PC-9 (cell line): ENCODE measurements at regions not wholly inside any gene's neighbourhood (a gene's known extent, or its start where the extent isn't known, plus 50 kb on each side); places are given as distances from the start of the nearest gene placed in this dataset.

Source experiments
- BruUV-seq: library from RNA; stranded (reverse); fragments of 400-500 nt; replicated peaks from 2 replicates; lab custom pipeline; 2021; lab: Mats Ljungman, UMichigan
- CTCF ChIA-PET: fragments of 300-600 bp; sonication (Branson Sonifier 250); formaldehyde crosslinking; loops from one replicate; lab custom pipeline; 2022; ENCODE audit warnings: antibody characterized with exemption; lab: Charles Lee
- POLR2A ChIA-PET: fragments of 300-600 bp; sonication (Branson Sonifier 250); formaldehyde crosslinking; loops from one replicate; lab custom pipeline; 2022; ENCODE audit warnings: antibody characterized with exemption; ENCODE audit not compliant: unreplicated experiment; lab: Charles Lee
- DNase-seq, 2 experiments: peaks; one replicate each; pipeline versions ENCODE4 v3.0.0 to v3.0.0-alpha.2; 2015 to 2022; ENCODE audit warnings: mixed read lengths in 1 of 2
- H2AFZ ChIP-seq: fragments of 200-600 bp; sonication (generic); 2 replicates; pipeline ENCODE4 v1.8.1; 2017; ENCODE audit warnings: antibody characterized with exemption
- H3F3A ChIP-seq: fragments of 200-600 bp; sonication (generic); 2 replicates; pipeline ENCODE4 v1.8.1; 2017; ENCODE audit warnings: antibody characterized with exemption, mild to moderate bottlenecking, low read depth; ENCODE audit not compliant: insufficient read depth
- H3K27ac ChIP-seq: fragments of 200-600 bp; sonication (generic); 2 replicates; pipeline ENCODE4 v1.6.1; 2016; ENCODE audit warnings: mixed run types
- H3K27me3 ChIP-seq: fragments of 200-600 bp; sonication (generic); 2 replicates; pipeline ENCODE4 v1.6.1; 2016; ENCODE audit warnings: low read depth, mixed run types; ENCODE audit not compliant: insufficient read depth
- H3K36me3 ChIP-seq: fragments of 200-600 bp; sonication (generic); 2 replicates; pipeline ENCODE4 v1.6.1; 2016; ENCODE audit warnings: low read depth, mixed run types
- H3K4me1 ChIP-seq: fragments of 200-600 bp; sonication (generic); replicated peaks from 2 replicates; pipeline ENCODE4 v1.6.1; 2016; ENCODE audit warnings: mixed run types; ENCODE audit not compliant: insufficient read depth
- H3K4me2 ChIP-seq: fragments of 200-600 bp; sonication (generic); 2 replicates; pipeline ENCODE4 v1.6.1; 2017; ENCODE audit warnings: mixed run types
- H3K4me3 ChIP-seq: fragments of 200-600 bp; sonication (generic); 2 replicates; pipeline ENCODE4 v1.6.1; 2016; ENCODE audit warnings: mixed run types
- H3K79me2 ChIP-seq: fragments of 200-600 bp; sonication (generic); 2 replicates; pipeline ENCODE4 v1.6.1; 2017; ENCODE audit warnings: low read depth, mixed run types
- H3K9me2 ChIP-seq: fragments of 200-600 bp; sonication (generic); 2 replicates; pipeline ENCODE4 v1.8.1; 2017; ENCODE audit warnings: mild to moderate bottlenecking; ENCODE audit not compliant: insufficient read depth
- H3K9me3 ChIP-seq: fragments of 200-600 bp; sonication (generic); 2 replicates; pipeline ENCODE4 v1.8.1; 2016; ENCODE audit warnings: low read depth; ENCODE audit not compliant: insufficient read depth
- H4K20me1 ChIP-seq: fragments of 200-600 bp; sonication (generic); 2 replicates; pipeline ENCODE4 v1.8.1; 2017; ENCODE audit not compliant: insufficient read depth
- CTCF ChIP-seq: fragments of 200-600 bp; sonication (generic); conservative IDR thresholded peaks from 2 replicates; pipeline ENCODE4 v1.6.1; 2017; ENCODE audit warnings: mixed run types, antibody characterized with exemption, mild to moderate bottlenecking, moderate library complexity
- EZH2 ChIP-seq: fragments of 200-600 bp; sonication (generic); IDR thresholded peaks from 2 replicates; pipeline ENCODE4 v1.8.0; 2017; ENCODE audit warnings: antibody characterized with exemption, low read depth
- intact Hi-C: fragments of 100-400 bp; cut with micrococcal nuclease; formaldehyde crosslinking; loops from one replicate; pipeline ENCODE4 v1.10.0; 2022; ENCODE audit not compliant: unreplicated experiment

DNA sequence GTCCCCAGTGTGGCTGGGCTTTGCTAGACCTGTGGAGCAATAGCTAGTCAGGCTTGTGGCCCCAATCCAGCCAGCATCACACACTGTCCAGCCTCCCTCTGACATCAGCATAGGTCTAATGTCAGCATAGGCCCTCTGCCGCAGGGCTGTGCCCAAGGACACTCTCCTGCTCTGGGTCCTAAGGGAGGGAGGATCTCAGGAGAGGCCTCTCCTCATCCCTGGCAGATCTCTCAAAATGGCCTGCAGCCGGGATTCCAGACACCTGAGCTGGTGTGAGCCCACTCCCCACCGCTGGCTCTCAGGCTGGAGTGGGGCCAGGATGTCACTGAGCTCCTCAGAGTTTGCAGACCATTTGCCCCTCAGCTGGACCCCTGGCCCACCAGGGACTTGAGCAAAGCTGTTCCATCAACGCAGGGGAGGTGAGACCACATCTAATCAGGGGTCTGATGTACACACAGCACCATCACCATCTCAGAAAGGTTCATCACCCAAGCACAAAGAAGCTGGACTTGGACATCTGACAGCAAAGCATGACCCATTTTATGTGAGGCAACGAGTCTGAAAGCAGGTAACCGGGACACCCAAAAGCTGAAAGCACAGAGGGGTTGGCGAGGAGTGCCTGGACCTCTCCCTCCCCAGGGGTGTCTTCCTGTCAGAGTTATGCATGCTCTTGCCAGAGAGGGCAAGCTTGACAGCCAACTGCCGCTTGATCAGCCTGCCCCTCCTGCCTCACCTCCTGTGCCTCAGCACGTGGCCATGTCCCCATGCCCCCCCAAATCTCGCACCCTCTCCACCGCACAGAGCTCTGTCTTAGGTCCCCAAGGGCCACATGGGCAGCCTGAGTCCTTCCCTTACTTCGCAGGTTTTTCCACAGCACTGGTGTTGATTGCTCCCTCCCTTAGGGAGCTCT, 69.7 kb upstream of the SEPTIN5 start:
- ChIA-PET CTCF (no interaction called here), POLR2A (no interaction called here)
- no peaks in the 10 kb centered on the region for H3F3A ChIP-seq
- DNase-seq: no peak
- H4K20me1 ChIP-seq: no peaks in the 10 kb centered on the region
- H3K27me3 ChIP-seq: no peaks in the 10 kb centered on the region
- H3K9me2 ChIP-seq: no peaks in the 10 kb centered on the region
- intact Hi-C loops: no loop called here
- H3K79me2 ChIP-seq: no peaks in the 10 kb centered on the region
- TF ChIP-seq CTCF: no peak
- TF ChIP-seq EZH2: no peak
- H3K4me1 ChIP-seq: no peaks in the 10 kb centered on the region
- H3K4me2 ChIP-seq: no peak overlapping the region
- H3K27ac ChIP-seq: no peak overlapping the region
- no TSS peak for BruUV-seq
- no peak overlapping the region for H2AFZ ChIP-seq
- no peak overlapping the region for H3K4me3 ChIP-seq
- H3K36me3 ChIP-seq: no peaks in the 10 kb centered on the region
- no peaks in the 10 kb centered on the region for H3K9me3 ChIP-seq

GRCh38 chr22:19645391-19645790, 68.9 kb upstream of the SEPTIN5 start:
- Histone ChIP-seq H3K4me1 (no peaks in the 10 kb centered on the region), H4K20me1 (no peaks in the 10 kb centered on the region), H3K36me3 (no peaks in the 10 kb centered on the region), H3K4me2 (no peak overlapping the region), H3K27ac (no peak overlapping the region), H3F3A (no peaks in the 10 kb centered on the region), H3K9me2 (no peaks in the 10 kb centered on the region), H3K27me3 (no peaks in the 10 kb centered on the region), H3K79me2 (no peaks in the 10 kb centered on the region), H3K4me3 (no peak overlapping the region), H2AFZ (no peak overlapping the region), H3K9me3 (no peaks in the 10 kb centered on the region)
- intact Hi-C loops: no loop called here
- DNase-seq: no peak
- CTCF ChIA-PET: no interaction called here
- no peak for TF ChIP-seq CTCF
- no peak for TF ChIP-seq EZH2
- POLR2A ChIA-PET: no interaction called here
- no TSS peak for BruUV-seq

DNA sequence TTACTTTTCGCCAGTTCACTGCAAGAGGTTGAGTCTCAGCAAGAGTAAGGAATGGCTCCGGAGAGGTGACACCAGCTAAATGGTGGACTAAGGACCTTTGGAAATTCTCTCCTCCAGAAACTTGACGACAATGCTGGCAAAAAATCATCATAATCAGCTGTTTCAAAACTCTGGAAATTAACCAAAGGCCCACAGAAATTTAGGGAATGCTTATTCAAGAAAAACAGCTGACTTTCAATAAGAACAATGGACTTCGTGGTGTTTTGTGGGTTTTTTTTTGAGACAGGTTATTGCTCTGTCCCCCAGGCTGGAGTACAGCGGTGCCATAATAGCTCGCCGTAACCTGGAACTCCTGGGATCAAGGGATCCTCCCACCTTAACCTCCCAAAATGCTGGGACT, 68.4 kb upstream of the SEPTIN5 start:
- H3K36me3 ChIP-seq: no peaks in the 10 kb centered on the region
- no peak overlapping the region for H3K4me2 ChIP-seq
- H2AFZ ChIP-seq: no peak overlapping the region
- ChIA-PET POLR2A (no interaction called here), CTCF (no interaction called here)
- intact Hi-C loops: no loop called here
- no peaks in the 10 kb centered on the region for H3K9me2 ChIP-seq
- no peak for TF ChIP-seq EZH2
- TF ChIP-seq CTCF: no peak
- H3K4me3 ChIP-seq: no peak overlapping the region
- no peaks in the 10 kb centered on the region for H3K27me3 ChIP-seq
- no peaks in the 10 kb centered on the region for H3K79me2 ChIP-seq
- no peak overlapping the region for H3K27ac ChIP-seq
- H3F3A ChIP-seq: no peaks in the 10 kb centered on the region
- no peaks in the 10 kb centered on the region for H4K20me1 ChIP-seq
- DNase-seq: no peak
- BruUV-seq: no TSS peak
- no peaks in the 10 kb centered on the region for H3K4me1 ChIP-seq
- H3K9me3 ChIP-seq: no peaks in the 10 kb centered on the region
